ENCODE measurements at regions not wholly inside any gene's neighbourhood (a gene's known extent, or its start where the extent isn't known, plus 50 kb on each side); places are given as distances from the start of the nearest gene placed in this dataset.
A peak's percentile ranks its signal among the peaks of the same experiment; 100 is the strongest.

GRCh38 chr12:4039931-4040330 lies 166.7 kb upstream of the PARP11 start:
- H3K4me2 ChIP-seq (ENCODE audit: low read length) = no peak overlapping the region
- no peaks in the 10 kb centered on the region for H4K20me1 ChIP-seq (ENCODE audit: insufficient read depth)
- no peaks in the 10 kb centered on the region for H3K9me2 ChIP-seq (ENCODE audit: insufficient read depth, low read length)
- H3K4me3 ChIP-seq (ENCODE audit: low read length) = no peak overlapping the region
- no peaks in the 10 kb centered on the region for H3K79me2 ChIP-seq (replicated peaks; ENCODE audit: insufficient read depth, low read length)
- no peak for TF ChIP-seq EP300 (conservative IDR thresholded peaks at IDR 0.05; ENCODE audit: poor library complexity, severe bottlenecking)
- TF ChIP-seq RAD21 (conservative IDR thresholded peaks at IDR 0.05) = no peak
- TF ChIP-seq MXI1 (conservative IDR thresholded peaks at IDR 0.05; ENCODE audit: poor library complexity, severe bottlenecking) = no peak
- TF ChIP-seq SMC3 (conservative IDR thresholded peaks at IDR 0.05; ENCODE audit: poor library complexity) = no peak
- TF ChIP-seq TAF1 (IDR thresholded peaks at IDR 0.05; ENCODE audit: low read depth) = no peak
- no peak for TF ChIP-seq EZH2 (IDR thresholded peaks at IDR 0.05; ENCODE audit: borderline replicate concordance, insufficient read depth, low read length, poor library complexity, severe bottlenecking)
- no peak for TF ChIP-seq REST (IDR thresholded peaks at IDR 0.05; ENCODE audit: borderline replicate concordance)
- no peak for TF ChIP-seq CTCF (IDR thresholded peaks at IDR 0.05; ENCODE audit: poor library complexity, severe bottlenecking)
- no peak for TF ChIP-seq POLR2AphosphoS5 (IDR thresholded peaks at IDR 0.05)
- H3F3A ChIP-seq (ENCODE audit: insufficient read depth, low read length, poor library complexity, severe bottlenecking) = no peaks in the 10 kb centered on the region
- H3K9ac ChIP-seq (ENCODE audit: low read length) = no peak overlapping the region
- no peaks in the 10 kb centered on the region for H3K27me3 ChIP-seq (ENCODE audit: insufficient read depth, low read depth, low read length)
- H3K27ac ChIP-seq (ENCODE audit: low read length) = no peak overlapping the region
- H2AFZ ChIP-seq (ENCODE audit: low read depth, low read length) = no peak overlapping the region
- H3K36me3 ChIP-seq (ENCODE audit: insufficient read depth, low read length) = no peaks in the 10 kb centered on the region
- no peaks in the 10 kb centered on the region for H3K9me3 ChIP-seq (ENCODE audit: low read length)

- Histone ChIP-seq H3K9ac (ENCODE audit: low read length) (no peak overlapping the region), H3K79me2 (replicated peaks; ENCODE audit: insufficient read depth, low read length) (no peaks in the 10 kb centered on the region), H3K9me2 (ENCODE audit: insufficient read depth, low read length) (no peaks in the 10 kb centered on the region), H3K27me3 (ENCODE audit: insufficient read depth, low read depth, low read length) (no peaks in the 10 kb centered on the region), H4K20me1 (ENCODE audit: insufficient read depth) (no peaks in the 10 kb centered on the region), H3K4me3 (ENCODE audit: low read length) (no peak overlapping the region), H3K4me2 (ENCODE audit: low read length) (no peak overlapping the region), H3K27ac (ENCODE audit: low read length) (no peak overlapping the region), H3K9me3 (ENCODE audit: low read length) (no peaks in the 10 kb centered on the region), H3K36me3 (ENCODE audit: insufficient read depth, low read length) (no peaks in the 10 kb centered on the region), H2AFZ (ENCODE audit: low read depth, low read length) (no peak overlapping the region), H3F3A (ENCODE audit: insufficient read depth, low read length, poor library complexity, severe bottlenecking) (no peaks in the 10 kb centered on the region)
- TF ChIP-seq SMC3 (conservative IDR thresholded peaks at IDR 0.05; ENCODE audit: poor library complexity) (peak; percentile 79), REST (IDR thresholded peaks at IDR 0.05; ENCODE audit: borderline replicate concordance) (no peak), CTCF (IDR thresholded peaks at IDR 0.05; ENCODE audit: poor library complexity, severe bottlenecking) (peak; percentile 74), POLR2AphosphoS5 (IDR thresholded peaks at IDR 0.05) (no peak), TAF1 (IDR thresholded peaks at IDR 0.05; ENCODE audit: low read depth) (no peak), EZH2 (IDR thresholded peaks at IDR 0.05; ENCODE audit: borderline replicate concordance, insufficient read depth, low read length, poor library complexity, severe bottlenecking) (no peak), MXI1 (conservative IDR thresholded peaks at IDR 0.05; ENCODE audit: poor library complexity, severe bottlenecking) (no peak), RAD21 (conservative IDR thresholded peaks at IDR 0.05) (peak; percentile 66), EP300 (conservative IDR thresholded peaks at IDR 0.05; ENCODE audit: poor library complexity, severe bottlenecking) (no peak)
Measured at GRCh38 chr12:4037747-4038312, 164.6 kb upstream of the PARP11 start.
